SK-N-SH treated with all-trans-retinoic acid at 6 μM for 48 hours (cell line): ENCODE measurements at regions not wholly inside any gene's neighbourhood (a gene's known extent, or its start where the extent isn't known, plus 50 kb on each side); places are given as distances from the start of the nearest gene placed in this dataset.

Source experiments
- ARNTL ChIP-seq: fragments of 450-650 bp; formaldehyde crosslinking; IDR thresholded peaks from 2 replicates; pipeline ENCODE4 v1.5.0; 2020; ENCODE audit warnings: low read depth, mild to moderate bottlenecking, moderate library complexity, borderline replicate concordance
- PATZ1 ChIP-seq: fragments of 250-450 bp; sonication (Bioruptor Pico); IDR thresholded peaks from 2 replicates; pipeline ENCODE4 v1.8.0; 2020; ENCODE audit warnings: mild to moderate bottlenecking, moderate library complexity, borderline replicate concordance
- RARB ChIP-seq: fragments of 250-450 bp; sonication (Bioruptor Pico); IDR thresholded peaks from 2 replicates; pipeline ENCODE4 v1.8.0; 2021; ENCODE audit warnings: mild to moderate bottlenecking, moderate library complexity
- SNAI2 ChIP-seq: fragments of 250-450 bp; sonication (Bioruptor Pico); IDR thresholded peaks from 2 replicates; pipeline ENCODE4 v1.5.0; 2020; ENCODE audit warnings: mild to moderate bottlenecking, moderate library complexity
- ZFP3 ChIP-seq: fragments of 250-450 bp; sonication (Bioruptor Pico); IDR thresholded peaks from 2 replicates; pipeline ENCODE4 v1.5.0; 2020; ENCODE audit warnings: mild to moderate bottlenecking, moderate library complexity
- ZNF70 ChIP-seq: fragments of 450-650 bp; formaldehyde crosslinking; IDR thresholded peaks from 2 replicates; pipeline ENCODE4 v1.5.0; 2020; ENCODE audit warnings: mild to moderate bottlenecking, moderate library complexity
- ZNF8 ChIP-seq: fragments of 450-650 bp; formaldehyde crosslinking; IDR thresholded peaks from 2 replicates; pipeline ENCODE4 v1.5.0; 2020; ENCODE audit warnings: mild to moderate bottlenecking, moderate library complexity

DNA sequence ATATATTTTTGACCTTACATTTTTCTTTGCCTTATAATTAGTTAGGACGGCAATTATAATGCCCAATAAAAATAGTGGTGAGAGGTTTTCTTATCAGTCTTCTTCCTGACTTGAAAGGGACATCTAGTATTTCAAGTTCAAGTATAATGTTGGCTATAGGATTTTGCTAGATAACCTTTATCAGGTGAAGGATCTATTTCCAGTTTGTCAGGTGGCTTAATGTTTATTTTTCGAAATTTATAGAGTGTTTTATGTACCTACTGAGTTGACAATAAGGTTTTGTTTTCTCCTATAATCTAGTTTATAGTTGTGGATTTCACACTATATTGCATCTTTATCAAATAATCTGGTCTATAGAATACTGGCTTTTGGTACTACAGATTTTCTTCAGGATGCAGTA lies 351.8 kb upstream of the FGF13 start:
- TF ChIP-seq ARNTL (CRISPR knock-in tag) (no peak), ZNF8 (CRISPR knock-in tag) (no peak), ZFP3 (CRISPR knock-in tag) (no peak), PATZ1 (CRISPR knock-in tag) (no peak), ZNF70 (no peak), SNAI2 (CRISPR knock-in tag) (no peak), RARB (CRISPR knock-in tag) (no peak)
